GM21786 (cell line): ENCODE measurements at regions not wholly inside any gene's neighbourhood (a gene's known extent, or its start where the extent isn't known, plus 50 kb on each side); places are given as distances from the start of the nearest gene placed in this dataset.

Experiments used
- ATAC-seq: cut with Tn5 transposase; IDR thresholded peaks from one replicate; pipeline ENCODE4 v1.9.1; 2021; ENCODE audit not compliant: unreplicated experiment

- no peak for ATAC-seq
These were observed 250.8 kb upstream of the OSR1 start for GRCh38 chr2:19609266-19609665.

GRCh38 chr2:19607931-19608771, 249.7 kb upstream of the OSR1 start:
- no peak for ATAC-seq

- no peak for ATAC-seq
These were observed 249.0 kb upstream of the OSR1 start for GRCh38 chr2:19607400-19607799.

DNA sequence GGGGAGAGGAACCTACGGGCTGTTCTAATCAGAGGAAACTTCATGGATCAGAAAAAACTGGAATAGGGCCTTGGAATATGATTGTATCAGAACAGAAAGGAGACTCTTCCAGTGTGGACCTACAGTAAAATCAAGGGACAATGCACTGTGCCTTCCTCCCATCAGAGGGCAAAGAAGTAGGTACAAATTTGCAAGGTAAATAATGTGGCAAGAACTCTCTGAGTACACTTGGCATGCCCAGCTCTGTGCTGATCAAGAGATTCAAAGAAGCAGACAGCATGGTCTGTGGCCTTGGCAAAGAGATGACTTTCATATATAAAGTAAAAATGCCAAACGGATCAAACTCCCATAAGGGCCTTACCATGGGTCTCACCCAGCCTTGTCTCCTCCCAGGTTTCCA, 242.6 kb upstream of the OSR1 start:
- ATAC-seq = no peak

DNA sequence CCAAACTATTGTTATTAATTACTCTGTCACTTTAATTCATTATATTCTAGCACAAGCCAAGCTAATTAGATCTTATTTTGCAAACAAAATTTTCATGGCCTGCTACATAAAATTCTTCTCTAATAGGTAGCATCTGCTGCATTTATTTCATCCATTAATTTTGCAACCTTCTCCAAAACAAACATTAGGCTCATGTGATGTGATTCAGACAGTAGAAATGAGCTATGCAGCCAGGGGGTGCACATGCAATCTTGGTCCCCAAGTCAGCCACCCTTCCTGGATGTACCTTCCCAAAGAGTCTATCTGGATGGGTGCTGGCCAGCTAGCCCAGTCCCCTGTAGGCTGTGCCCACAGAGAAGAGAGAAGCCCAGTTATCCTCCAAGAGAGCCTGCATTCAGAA, 242.1 kb upstream of the OSR1 start:
- no peak for ATAC-seq

DNA sequence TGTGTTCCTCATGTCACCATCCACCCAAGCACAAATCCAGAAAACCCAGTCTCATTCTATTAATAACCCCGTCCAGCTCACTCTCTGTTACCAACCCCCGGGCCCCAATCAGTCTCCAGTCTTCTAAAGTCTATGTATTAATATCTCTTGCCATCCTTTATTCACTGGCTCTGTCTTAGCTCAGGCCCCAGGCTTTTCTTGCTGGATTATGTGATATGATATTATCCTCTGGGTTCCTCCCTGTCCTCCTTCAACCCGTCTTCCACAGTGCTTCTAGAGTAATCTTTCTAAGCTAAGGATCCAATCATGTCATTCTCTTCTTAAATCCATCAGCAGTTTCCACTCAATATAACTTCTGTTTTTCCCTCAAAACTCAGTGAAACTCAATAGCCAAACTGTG, 240.5 kb upstream of the OSR1 start:
- ATAC-seq = no peak

DNA sequence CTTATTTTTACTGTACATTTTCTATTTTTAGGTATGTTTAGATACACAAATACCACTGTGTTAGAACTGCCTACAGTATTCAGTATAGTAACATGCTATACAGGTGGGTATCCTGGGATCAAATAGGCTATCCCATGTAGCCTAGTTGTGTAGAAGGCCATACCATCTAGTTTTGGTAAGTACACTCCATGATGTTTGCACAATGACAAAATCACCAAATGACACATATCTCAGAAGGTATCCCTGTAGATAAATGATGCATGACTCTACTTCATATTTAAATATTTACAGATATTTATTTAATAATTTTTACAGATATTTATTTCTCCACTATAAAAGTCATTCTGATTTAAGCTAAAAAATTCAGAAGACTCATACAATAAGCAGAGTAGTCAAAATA, 233.8 kb upstream of the OSR1 start:
- ATAC-seq = no peak

DNA sequence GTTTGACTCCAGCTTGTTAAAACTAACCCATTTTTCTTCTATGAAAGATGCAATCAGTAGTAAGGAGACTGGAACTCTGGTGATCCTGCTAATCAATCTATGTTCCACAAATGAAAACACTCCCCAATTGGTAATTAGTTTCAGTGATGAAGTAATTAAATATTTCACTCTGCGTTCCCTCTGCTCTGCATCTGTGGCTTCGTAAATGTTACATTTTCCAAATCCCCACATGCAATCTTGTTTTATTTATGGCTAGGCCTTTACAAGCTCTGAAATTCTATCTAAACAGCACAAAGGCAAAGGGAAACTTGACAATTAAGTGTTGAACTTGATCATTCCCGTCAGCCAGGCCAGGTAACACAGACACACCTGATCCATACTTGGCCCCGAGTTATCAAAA, 231.4 kb upstream of the OSR1 start:
- no peak for ATAC-seq

DNA sequence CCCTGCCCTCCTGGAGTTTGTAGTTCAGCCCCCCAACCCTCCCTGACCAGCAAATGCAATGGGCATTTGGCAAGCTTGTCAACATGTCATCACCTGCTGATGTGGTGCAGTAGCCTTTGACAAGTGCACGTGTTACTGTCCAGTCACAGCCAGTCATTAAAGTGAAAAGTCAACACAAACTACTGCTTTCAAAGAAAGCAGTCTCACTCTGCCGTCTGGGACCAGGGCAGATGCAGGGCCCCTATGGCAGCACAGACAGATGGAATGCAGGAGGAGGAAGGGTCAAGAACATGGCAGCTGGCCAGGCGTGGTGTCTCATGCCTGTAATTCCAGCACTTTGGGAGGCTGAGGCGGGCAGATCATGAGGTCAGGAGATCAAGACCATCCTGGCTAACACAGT, 222.4 kb upstream of the OSR1 start:
- no peak for ATAC-seq

DNA sequence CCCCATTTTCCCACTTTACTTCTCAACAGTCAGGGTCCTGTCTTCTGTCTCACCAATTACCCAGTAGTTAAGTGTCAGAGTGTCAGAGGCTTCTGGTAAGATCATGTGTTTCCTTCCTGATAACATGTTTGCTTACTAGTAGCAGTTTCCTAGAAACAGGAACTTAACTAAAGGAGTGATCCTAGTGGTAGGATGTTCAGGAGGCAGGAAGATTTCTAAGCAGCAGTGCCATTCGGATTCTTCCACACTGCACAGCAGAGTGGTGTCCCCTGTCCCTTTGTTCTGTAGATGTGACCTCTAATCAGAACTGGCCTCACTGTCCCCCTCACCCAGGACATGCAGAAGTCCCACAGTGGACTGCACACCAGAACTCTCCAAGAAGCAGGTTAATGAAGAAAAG, 221.8 kb upstream of the OSR1 start:
- ATAC-seq = no peak

- no peak for ATAC-seq
These were observed 221.0 kb upstream of the OSR1 start for GRCh38 chr2:19579461-19579860.

DNA sequence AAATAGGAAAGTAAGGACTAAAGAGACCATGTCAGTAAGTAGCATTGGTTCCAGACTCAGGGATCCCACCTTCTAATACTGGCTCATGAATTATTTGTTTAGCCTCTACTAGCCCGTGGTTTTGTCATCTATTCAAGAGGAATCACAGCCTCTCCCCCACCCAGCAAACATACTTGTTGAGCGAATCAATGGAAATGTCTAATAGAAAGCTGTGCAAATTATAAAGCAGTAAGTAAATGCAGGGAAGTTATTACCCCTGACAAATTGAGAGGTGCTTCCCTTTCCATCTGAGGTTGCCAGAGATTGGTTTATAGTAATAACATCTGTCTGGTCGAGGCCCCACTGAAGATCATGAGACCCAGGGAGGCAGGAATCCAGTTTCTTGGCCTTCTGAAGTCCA, 219.3 kb upstream of the OSR1 start:
- no peak for ATAC-seq

DNA sequence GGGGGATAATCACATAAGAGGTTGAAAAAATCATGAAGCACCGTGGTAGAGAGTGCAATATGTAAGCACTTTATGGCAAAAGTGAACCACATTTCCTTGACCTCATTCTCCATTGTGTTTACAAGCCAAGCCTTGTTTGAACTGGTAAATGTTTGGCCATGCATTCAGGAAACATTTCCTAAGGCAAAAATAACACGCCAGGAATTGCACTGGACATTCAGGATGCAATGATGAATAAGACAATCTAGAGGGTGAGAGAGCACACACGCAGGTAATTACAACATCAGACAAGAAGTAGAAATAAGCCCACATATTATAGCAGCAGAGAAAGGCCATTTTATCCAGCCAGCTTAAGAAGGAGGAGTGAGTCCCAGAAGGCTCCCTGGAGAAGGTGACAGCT, 218.0 kb upstream of the OSR1 start:
- no peak for ATAC-seq

- no peak for ATAC-seq
These were observed 217.2 kb upstream of the OSR1 start for GRCh38 chr2:19575641-19576040.

DNA sequence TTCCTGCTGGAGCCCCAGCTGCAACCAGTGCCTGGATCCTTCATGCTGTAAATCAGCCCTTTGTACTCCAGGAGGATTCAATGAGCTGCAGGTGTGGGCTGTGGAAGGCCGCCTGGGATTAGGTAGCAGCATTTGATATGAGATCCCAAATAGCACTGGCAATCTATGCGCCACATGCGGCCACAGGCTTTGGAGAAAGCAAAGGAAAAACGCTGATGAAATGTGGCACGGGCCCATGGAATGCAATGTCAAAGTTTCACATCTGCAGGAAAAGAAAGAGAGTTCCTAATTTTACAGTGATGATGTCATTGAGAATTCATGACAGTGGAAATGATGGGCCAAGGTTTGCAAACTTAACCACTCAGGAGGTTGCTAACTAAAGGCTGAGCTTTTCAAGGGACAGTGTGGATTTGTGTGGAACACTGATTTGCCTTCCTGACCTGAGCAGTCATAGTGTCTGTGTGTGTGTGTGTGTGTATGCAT, 216.4 kb upstream of the OSR1 start:
- no peak for ATAC-seq

DNA sequence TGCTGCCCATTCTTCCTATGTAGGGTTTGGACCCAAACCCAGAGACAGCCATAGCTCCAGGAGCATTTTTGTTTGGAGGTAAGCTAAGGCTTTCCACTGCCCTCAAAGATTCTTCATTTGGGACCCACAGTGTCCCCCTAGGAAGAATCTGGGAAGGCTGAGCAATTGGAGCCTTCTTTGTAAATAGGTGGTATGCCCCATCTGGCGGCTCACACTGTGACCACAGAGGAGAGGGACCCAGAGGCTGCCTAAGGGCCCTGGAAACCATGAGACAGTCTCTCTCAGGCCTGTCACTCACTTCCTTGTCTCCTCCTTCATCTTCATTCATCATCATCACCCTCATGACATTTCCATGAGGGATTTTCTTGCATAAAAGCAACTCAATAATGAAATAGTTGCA, 215.4 kb upstream of the OSR1 start:
- no peak for ATAC-seq

DNA sequence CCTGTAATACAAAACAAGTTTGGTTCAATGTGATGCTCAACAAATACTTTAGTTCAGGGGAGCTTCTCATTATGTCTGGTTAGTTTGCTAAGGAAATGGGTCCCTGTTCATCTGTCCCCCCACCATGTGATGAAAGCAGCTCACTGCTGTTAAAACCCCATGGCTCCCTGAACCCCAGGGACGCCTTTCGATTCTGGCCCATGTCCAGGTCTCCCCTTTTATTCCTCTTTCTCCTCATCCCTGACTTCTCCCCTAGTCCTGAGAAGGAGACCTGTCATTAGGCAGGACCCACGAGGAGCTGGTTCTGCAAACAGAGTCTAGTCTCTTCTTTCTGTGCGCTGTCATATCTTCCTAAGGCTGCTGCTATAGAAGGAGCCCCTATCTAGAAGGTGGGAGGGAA, 213.3 kb upstream of the OSR1 start:
- no peak for ATAC-seq

DNA sequence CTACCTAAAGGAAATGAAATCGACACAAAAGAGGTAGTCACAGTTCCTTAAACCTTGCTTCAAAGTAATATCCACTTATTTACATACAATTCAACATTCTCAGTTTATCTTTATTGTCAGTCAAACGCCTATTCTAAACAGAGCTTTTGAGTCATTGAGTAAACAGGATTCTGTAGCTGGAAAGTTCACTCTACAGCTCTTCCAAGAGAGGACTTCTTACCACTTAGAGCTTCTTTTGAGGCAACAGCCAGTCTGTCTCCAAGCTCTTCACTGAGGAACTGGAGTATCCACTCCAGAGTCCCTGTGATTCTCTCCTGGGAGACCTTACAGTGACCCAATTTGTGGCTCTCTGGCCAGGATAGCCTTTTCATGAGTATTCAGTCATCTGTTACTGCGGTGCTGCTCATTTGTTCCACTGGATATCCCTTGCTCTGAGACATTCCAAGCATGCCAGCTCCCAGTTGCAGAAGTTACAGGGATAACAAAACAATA, 210.9 kb upstream of the OSR1 start:
- ATAC-seq = no peak

GRCh38 chr2:19568809-19569208, 210.4 kb upstream of the OSR1 start:
- no peak for ATAC-seq

- no peak for ATAC-seq
These were observed 202.4 kb upstream of the OSR1 start for GRCh38 chr2:19560785-19561184.

DNA sequence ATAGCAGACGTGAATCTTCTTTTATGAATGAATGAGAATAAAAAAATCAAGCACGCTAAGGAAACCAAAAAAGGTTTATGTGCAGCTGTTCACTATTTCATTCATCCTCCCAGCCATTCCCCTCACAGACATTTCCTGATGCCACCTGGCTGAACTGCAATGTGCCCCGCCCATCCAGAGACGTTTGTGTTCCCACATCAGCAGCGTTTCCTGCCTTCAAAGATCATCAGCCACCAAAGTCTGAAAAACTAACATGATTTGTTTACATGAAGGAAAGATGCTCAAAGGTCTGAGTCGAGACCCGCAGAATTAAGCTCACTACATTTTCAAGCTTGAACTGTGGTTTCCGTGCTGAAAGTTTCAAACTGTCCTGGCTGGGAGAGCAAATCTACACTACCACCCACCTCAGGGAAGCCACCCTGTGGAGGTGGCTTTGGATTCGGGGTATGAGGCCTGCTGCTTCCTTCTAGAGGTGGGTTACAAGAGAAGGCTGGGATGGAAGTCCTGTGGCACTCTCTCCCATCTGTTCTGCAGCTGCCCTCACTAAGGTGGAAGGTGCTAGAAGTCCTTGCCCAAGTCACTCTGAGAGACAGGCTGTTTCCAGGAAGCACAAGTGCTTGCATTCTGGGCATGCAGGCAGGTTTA, 201.3 kb upstream of the OSR1 start:
- ATAC-seq = no peak

- ATAC-seq = no peak
These were observed 198.2 kb upstream of the OSR1 start for GRCh38 chr2:19556648-19557047.
